ENCODE measurements at regions not wholly inside any gene's neighbourhood (a gene's known extent, or its start where the extent isn't known, plus 50 kb on each side); places are given as distances from the start of the nearest gene placed in this dataset.

GRCh38 chrX:150160656-150161055 is 202.5 kb upstream of the MAMLD1 start:
- DNase-seq (ENCODE audit: low read depth): no peak
- TF ChIP-seq CTCF (IDR thresholded peaks at IDR 0.05; ENCODE audit: low read depth, low read length, missing control alignments): no peak
- no peak overlapping the region for H3K4me3 ChIP-seq (ENCODE audit: low read depth, low read length)

GRCh38 chrX:150161193-150161592 is 201.9 kb upstream of the MAMLD1 start:
- TF ChIP-seq CTCF (IDR thresholded peaks at IDR 0.05; ENCODE audit: low read depth, low read length, missing control alignments): no peak
- H3K4me3 ChIP-seq (ENCODE audit: low read depth, low read length): no peak overlapping the region
- DNase-seq (ENCODE audit: low read depth): no peak

GRCh38 chrX:150162141-150162540 is 201.0 kb upstream of the MAMLD1 start:
- DNase-seq (ENCODE audit: low read depth): no peak
- no peak overlapping the region for H3K4me3 ChIP-seq (ENCODE audit: low read depth, low read length)
- no peak for TF ChIP-seq CTCF (IDR thresholded peaks at IDR 0.05; ENCODE audit: low read depth, low read length, missing control alignments)

GRCh38 chrX:150163221-150163930 is 199.7 kb upstream of the MAMLD1 start:
- no peak for DNase-seq (ENCODE audit: low read depth)
- no peak for TF ChIP-seq CTCF (IDR thresholded peaks at IDR 0.05; ENCODE audit: low read depth, low read length, missing control alignments)
- H3K4me3 ChIP-seq (ENCODE audit: low read depth, low read length): no peak overlapping the region

GRCh38 chrX:150163956-150164726 is 199.0 kb upstream of the MAMLD1 start:
- DNase-seq (ENCODE audit: low read depth): no peak
- no peak overlapping the region for H3K4me3 ChIP-seq (ENCODE audit: low read depth, low read length)
- no peak for TF ChIP-seq CTCF (IDR thresholded peaks at IDR 0.05; ENCODE audit: low read depth, low read length, missing control alignments)

- H3K4me3 ChIP-seq (ENCODE audit: low read depth, low read length): no peak overlapping the region
- no peak for DNase-seq (ENCODE audit: low read depth)
- no peak for TF ChIP-seq CTCF (IDR thresholded peaks at IDR 0.05; ENCODE audit: low read depth, low read length, missing control alignments)
Observed at GRCh38 chrX:150164971-150165600, 198.0 kb upstream of the MAMLD1 start.

Measured in GM12864 (cell line).